WI38 (cell line): ENCODE measurements at regions not wholly inside any gene's neighbourhood (a gene's known extent, or its start where the extent isn't known, plus 50 kb on each side); places are given as distances from the start of the nearest gene placed in this dataset.

Source experiments
- H3K4me3 ChIP-seq: 2 replicates; pipeline ENCODE4 v1.5.1; 2011; ENCODE audit warnings: low read depth, mild to moderate bottlenecking, control low read depth, low read length
- TF ChIP-seq, protein P1 (sequence below): IDR thresholded peaks from 2 replicates; pipeline ENCODE4 v1.5.1; 2012; ENCODE audit warnings: low read depth, mild to moderate bottlenecking, control low read depth, low read length

DNA sequence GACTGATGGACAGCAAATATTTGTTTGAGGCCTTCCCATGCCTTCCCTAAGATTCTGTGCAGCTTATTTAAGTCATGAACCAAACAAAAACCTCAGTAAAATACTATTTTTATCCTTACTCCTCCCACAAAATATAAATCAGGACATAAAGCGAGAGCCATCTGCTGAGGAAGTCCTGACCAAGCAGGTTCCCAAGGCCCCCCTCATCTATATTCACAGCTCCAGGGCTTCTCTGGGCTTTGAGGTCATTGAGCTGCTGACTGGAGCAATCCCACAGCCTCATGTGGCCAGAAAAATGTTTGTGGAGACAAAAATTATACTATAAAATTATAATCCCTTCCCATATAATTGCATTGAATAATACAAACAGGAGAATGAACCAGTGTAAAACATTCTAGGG, 846.2 kb downstream of the ADGRL2 start:
- no peak overlapping the region for H3K4me3 ChIP-seq

DNA sequence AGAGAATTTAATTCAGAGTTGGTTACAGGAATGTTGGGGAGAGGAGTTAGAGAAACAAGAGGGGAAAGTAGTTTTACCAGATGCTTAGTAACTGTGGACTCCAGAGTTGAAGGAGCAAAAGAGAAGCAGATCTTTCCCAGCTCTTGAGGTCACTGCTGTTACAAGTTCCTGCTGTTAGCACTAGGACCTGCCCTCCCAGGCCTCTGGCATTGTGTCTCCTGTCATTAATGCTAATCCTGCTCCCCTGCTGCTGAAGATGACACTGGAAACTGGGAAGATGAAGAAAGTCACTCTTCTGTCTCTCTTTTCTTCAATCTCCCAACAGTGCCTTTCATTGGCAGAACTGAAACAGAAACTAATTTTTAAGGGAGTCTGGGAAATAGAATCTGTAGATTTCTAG, 845.6 kb downstream of the ADGRL2 start:
- TF ChIP-seq, protein P1, sequence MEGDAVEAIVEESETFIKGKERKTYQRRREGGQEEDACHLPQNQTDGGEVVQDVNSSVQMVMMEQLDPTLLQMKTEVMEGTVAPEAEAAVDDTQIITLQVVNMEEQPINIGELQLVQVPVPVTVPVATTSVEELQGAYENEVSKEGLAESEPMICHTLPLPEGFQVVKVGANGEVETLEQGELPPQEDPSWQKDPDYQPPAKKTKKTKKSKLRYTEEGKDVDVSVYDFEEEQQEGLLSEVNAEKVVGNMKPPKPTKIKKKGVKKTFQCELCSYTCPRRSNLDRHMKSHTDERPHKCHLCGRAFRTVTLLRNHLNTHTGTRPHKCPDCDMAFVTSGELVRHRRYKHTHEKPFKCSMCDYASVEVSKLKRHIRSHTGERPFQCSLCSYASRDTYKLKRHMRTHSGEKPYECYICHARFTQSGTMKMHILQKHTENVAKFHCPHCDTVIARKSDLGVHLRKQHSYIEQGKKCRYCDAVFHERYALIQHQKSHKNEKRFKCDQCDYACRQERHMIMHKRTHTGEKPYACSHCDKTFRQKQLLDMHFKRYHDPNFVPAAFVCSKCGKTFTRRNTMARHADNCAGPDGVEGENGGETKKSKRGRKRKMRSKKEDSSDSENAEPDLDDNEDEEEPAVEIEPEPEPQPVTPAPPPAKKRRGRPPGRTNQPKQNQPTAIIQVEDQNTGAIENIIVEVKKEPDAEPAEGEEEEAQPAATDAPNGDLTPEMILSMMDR, result no peak
- no peak overlapping the region for H3K4me3 ChIP-seq

More for the DNA sequence above, 846.2 kb downstream of the ADGRL2 start:
- TF ChIP-seq, protein P1, result no peak

DNA sequence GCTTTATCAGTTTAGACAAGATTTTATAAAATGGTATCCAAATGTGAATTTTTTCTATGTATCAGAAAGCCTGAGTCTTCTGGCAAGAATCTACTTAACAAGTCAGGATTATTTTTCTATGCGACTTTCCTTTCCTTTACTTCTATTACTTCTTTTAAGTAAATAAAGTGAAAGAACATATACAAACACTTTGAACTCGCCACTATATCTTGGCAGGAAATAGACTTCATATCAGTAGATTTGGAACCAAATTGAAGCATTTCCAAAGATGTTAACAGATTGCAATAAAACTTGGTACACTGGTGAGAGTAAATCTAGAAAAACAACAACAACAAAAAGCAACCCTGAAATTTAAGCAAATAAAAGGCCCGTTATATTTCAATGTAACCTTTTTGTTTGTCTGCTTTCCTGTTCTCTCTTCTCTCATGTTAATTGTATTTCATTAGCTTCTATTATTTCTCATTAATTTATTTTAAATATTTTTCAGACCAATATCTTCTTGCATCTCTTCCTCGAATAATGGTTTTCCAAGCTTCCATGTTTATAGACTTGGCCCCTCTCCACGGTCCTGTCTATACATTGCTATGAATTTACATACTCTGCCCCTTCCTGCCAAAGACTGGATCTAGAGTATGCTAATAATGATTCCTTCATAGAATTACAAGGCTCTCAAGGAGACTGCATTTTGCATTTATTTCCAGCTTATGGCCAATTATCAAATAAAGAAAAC, 843.6 kb downstream of the ADGRL2 start:
- TF ChIP-seq, protein P1, result no peak

DNA sequence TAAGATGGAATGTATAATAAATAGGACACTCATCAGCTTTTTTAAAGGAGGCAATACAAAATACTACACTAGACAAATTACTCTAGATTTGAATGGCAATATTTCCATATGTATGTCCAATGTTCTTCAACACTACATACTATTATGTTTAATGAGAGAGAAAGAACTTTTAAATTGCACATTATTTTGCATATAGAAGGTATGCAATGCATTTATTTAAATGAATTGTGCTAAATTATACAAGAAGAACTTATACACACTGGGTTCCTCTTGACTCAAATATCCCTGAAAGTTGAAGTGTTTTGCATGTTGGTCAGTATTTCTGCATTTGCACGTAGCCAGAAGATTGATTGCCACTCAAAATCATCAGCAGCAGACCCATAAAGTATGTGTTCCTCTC, 839.6 kb downstream of the ADGRL2 start:
- TF ChIP-seq, protein P1, result no peak
- H3K4me3 ChIP-seq, result no peak overlapping the region

More for the DNA sequence above, 843.6 kb downstream of the ADGRL2 start:
- no peak overlapping the region for H3K4me3 ChIP-seq

DNA sequence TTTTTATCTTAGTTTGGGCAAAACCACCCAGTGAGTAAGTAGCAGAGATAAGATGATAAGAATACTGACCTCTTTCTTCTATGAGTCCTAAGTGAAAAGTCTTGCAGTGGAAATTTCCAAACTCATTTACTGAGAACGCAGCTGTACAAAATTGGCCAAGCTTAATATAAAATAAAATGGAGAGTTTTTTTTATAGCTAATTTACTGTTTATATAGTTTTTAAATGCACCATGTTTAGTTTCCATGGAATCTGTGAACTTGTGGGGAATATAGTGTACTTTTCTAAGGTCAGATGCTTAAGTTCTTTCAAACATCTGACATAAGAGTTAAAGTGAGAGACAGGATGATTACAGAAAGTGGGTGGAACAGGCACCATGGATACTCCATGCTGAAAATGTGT, 833.5 kb downstream of the ADGRL2 start:
- TF ChIP-seq, protein P1, result no peak
- no peak overlapping the region for H3K4me3 ChIP-seq

DNA sequence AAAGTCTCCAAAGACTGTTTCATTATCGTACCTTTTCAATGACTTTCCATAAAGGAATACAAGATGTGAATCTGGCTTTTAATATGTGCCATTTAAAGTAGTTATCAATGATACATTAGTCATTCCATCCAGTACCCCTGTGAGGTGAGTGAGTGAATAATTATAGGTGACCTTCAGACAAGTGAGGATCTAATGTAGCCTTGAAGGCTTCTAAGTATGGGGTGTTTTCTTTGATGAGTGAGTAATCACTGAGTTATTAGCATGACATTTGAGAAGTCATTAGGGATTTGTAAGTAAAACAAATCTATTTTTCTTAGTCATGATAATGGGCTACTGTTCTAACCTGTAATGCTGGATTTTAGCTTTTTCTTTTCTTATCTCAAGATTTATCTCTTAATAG, 831.4 kb downstream of the ADGRL2 start:
- H3K4me3 ChIP-seq, result no peak overlapping the region
- TF ChIP-seq, protein P1, result no peak

DNA sequence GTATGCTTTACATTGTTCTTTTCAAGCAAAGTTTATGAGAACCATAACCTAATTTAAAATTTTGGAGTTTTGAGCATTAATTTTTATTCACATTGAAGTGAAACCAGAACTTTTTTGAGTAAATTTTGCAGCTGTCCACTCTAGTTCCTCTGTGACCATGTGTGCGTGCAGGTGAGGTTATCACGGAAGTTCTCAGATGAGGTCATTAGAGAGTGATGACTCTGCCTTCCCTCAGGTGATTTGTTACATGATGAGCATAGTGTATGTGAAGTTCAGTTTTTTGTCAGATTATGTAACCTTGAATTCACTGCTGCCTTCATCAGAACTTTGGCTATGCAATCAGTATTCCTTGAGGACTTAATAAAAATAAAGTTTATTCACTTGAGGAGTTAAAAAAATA, 828.2 kb downstream of the ADGRL2 start:
- H3K4me3 ChIP-seq, result no peak overlapping the region
- TF ChIP-seq, protein P1, result no peak
